SK-N-SH (cell line): ENCODE measurements at regions not wholly inside any gene's neighbourhood (a gene's known extent, or its start where the extent isn't known, plus 50 kb on each side); places are given as distances from the start of the nearest gene placed in this dataset.

Source experiments
- CTCF ChIA-PET: fragments of 300-600, 350-600 bp; formaldehyde crosslinking; extraction: SDS; loops from one replicate; lab custom pipeline; 2021; lab: Yijun Ruan, JAX
- POLR2A ChIA-PET: fragments of 350-600 bp; sonication (Branson Sonifier 250); formaldehyde crosslinking; extraction: SDS; loops from one replicate; lab custom pipeline; 2020; ENCODE audit warnings: antibody characterized with exemption, inconsistent platforms; lab: Yijun Ruan, JAX
- DNase-seq: peaks from one replicate; pipeline ENCODE4 v3.0.0; 2012
- H2AFZ ChIP-seq: fragments of 200-600 bp; sonication (generic); 2 replicates; pipeline ENCODE4 v1.8.1; 2016; ENCODE audit warnings: antibody characterized with exemption, mild to moderate bottlenecking, low read depth
- H3F3A ChIP-seq: fragments of 200-600 bp; sonication (generic); replicated peaks from 2 replicates; pipeline ENCODE3; 2016; ENCODE audit warnings: antibody characterized with exemption, mild to moderate bottlenecking; ENCODE audit not compliant: insufficient read depth
- H3K27ac ChIP-seq, 2 experiments: fragments of 200-500 bp in 1 of 2; fragments of 200-600 bp in 1 of 2; sonication (Bioruptor generic) in 1 of 2; sonication (generic), shearing (Covaris generic) in 1 of 2; 2 replicates each; pipeline versions ENCODE4 v1.5.1 to v1.6.1; 2014 to 2016; ENCODE audit warnings: low read depth in 2 of 2, inconsistent platforms in 1 of 2, low read length in 1 of 2, mild to moderate bottlenecking in 1 of 2, mixed read lengths in 1 of 2
- H3K27me3 ChIP-seq: fragments of 200-600 bp; sonication (generic), shearing (Covaris generic); 2 replicates; pipeline ENCODE4 v1.6.1; 2016; ENCODE audit warnings: mixed run types; ENCODE audit not compliant: insufficient read depth
- H3K36me3 ChIP-seq, 2 experiments: fragments of 200-500 bp in 1 of 2; fragments of 200-600 bp in 1 of 2; sonication (Bioruptor generic) in 1 of 2; sonication (generic) in 1 of 2; replicated peaks in 1 of 2; 2 replicates each; pipeline versions ENCODE3 to v1.5.1; 2014 to 2016; ENCODE audit warnings: low read length in 1 of 2, mild to moderate bottlenecking in 1 of 2; ENCODE audit not compliant: insufficient read depth in 2 of 2, control insufficient read depth in 1 of 2
- H3K4me1 ChIP-seq, 2 experiments: fragments of 200-500 bp in 1 of 2; fragments of 200-600 bp in 1 of 2; sonication (Bioruptor generic) in 1 of 2; sonication (generic), shearing (Covaris generic) in 1 of 2; 2 replicates each; pipeline versions ENCODE4 v1.5.1 to v1.6.1; 2014 to 2016; ENCODE audit warnings: low read depth in 1 of 2, low read length in 1 of 2, mixed run types in 1 of 2; ENCODE audit not compliant: insufficient read depth in 2 of 2, control insufficient read depth in 1 of 2
- H3K4me2 ChIP-seq: fragments of 200-600 bp; sonication (generic), shearing (Covaris generic); 2 replicates; pipeline ENCODE4 v1.6.1; 2017; ENCODE audit warnings: mixed run types
- H3K4me3 ChIP-seq, 2 experiments: fragments of 200-500 bp in 1 of 2; fragments of 200-600 bp in 1 of 2; sonication (Bioruptor generic) in 1 of 2; sonication (generic), shearing (Covaris generic) in 1 of 2; 2 replicates each; pipeline versions ENCODE4 v1.5.1 to v1.8.1; 2014 to 2016; ENCODE audit warnings: low read depth in 2 of 2, inconsistent platforms in 1 of 2, low read length in 1 of 2, mild to moderate bottlenecking in 1 of 2, mixed read lengths in 1 of 2, moderate library complexity in 1 of 2
- H3K79me2 ChIP-seq: fragments of 200-600 bp; sonication (generic); 2 replicates; pipeline ENCODE4 v1.8.1; 2017; ENCODE audit warnings: mild to moderate bottlenecking; ENCODE audit not compliant: insufficient read depth
- H3K9ac ChIP-seq: fragments of 200-600 bp; sonication (generic); 2 replicates; pipeline ENCODE4 v1.6.1; 2017; ENCODE audit warnings: mixed run types
- H3K9me2 ChIP-seq: fragments of 200-600 bp; sonication (generic); 2 replicates; pipeline ENCODE4 v1.6.1; 2017; ENCODE audit warnings: mixed run types
- H3K9me3 ChIP-seq: fragments of 200-600 bp; sonication (generic); 2 replicates; pipeline ENCODE4 v1.6.1; 2017; ENCODE audit warnings: mixed run types, mild to moderate bottlenecking, moderate library complexity
- H4K20me1 ChIP-seq: fragments of 200-600 bp; sonication (generic); 2 replicates; pipeline ENCODE4 v1.6.1; 2017; ENCODE audit warnings: mild to moderate bottlenecking, mixed run types; ENCODE audit not compliant: insufficient read depth
- CTCF ChIP-seq: fragments of 200-600 bp; sonication (generic); IDR thresholded peaks from 2 replicates; pipeline ENCODE4 v1.6.1; 2017; ENCODE audit warnings: antibody characterized with exemption, mild to moderate bottlenecking, moderate library complexity
- EP300 ChIP-seq, 2 experiments: IDR thresholded peaks; 2 replicates each; pipeline versions ENCODE4 v1.4.0 to v1.6.1; 2012; ENCODE audit warnings: borderline replicate concordance in 1 of 2, low read depth in 1 of 2, low read length in 1 of 2
- FOSL2 ChIP-seq: IDR thresholded peaks from 2 replicates; pipeline ENCODE4 v1.4.0; 2012; ENCODE audit warnings: low read depth, mild to moderate bottlenecking, moderate library complexity, borderline replicate concordance
- GABPA ChIP-seq: IDR thresholded peaks from 2 replicates; pipeline ENCODE4 v1.4.0; 2012; ENCODE audit warnings: low read depth, mild to moderate bottlenecking
- IRF3 ChIP-seq: fragments of 150-350 bp; IDR thresholded peaks from 2 replicates; pipeline ENCODE4 v1.6.1; 2016; ENCODE audit warnings: mild to moderate bottlenecking, low read depth, low read length
- MEF2A ChIP-seq: IDR thresholded peaks from 2 replicates; pipeline ENCODE4 v1.4.0; 2012; ENCODE audit warnings: low read depth, borderline replicate concordance
- NFIC ChIP-seq: IDR thresholded peaks from 2 replicates; pipeline ENCODE4 v1.4.0; 2012; ENCODE audit warnings: borderline replicate concordance
- NRF1 ChIP-seq: IDR thresholded peaks from 2 replicates; pipeline ENCODE4 v1.6.1; 2012; ENCODE audit warnings: low read depth, mild to moderate bottlenecking, low read length
- PBX3 ChIP-seq: IDR thresholded peaks from 2 replicates; pipeline ENCODE4; 2012
- POLR2AphosphoS5 ChIP-seq: IDR thresholded peaks from 2 replicates; pipeline ENCODE4 v1.6.1; 2012; ENCODE audit warnings: low read depth, low read length
- RAD21 ChIP-seq: IDR thresholded peaks from 2 replicates; pipeline ENCODE4 v1.6.1; 2012; ENCODE audit warnings: mild to moderate bottlenecking, low read length
- RCOR1 ChIP-seq: fragments of 150-350 bp; IDR thresholded peaks from 2 replicates; pipeline ENCODE4 v1.6.1; 2017; ENCODE audit warnings: antibody characterized with exemption, low read length
- RXRA ChIP-seq: IDR thresholded peaks from 2 replicates; pipeline ENCODE4 v1.4.0; 2012; ENCODE audit warnings: low read depth, mild to moderate bottlenecking, borderline replicate concordance
- USF2 ChIP-seq: fragments of 150-350 bp; IDR thresholded peaks from 2 replicates; pipeline ENCODE4 v1.6.1; 2017; ENCODE audit warnings: antibody characterized with exemption, low read length, low read depth, borderline replicate concordance
- YY1 ChIP-seq: IDR thresholded peaks from 2 replicates; pipeline ENCODE4 v1.4.0; 2012; ENCODE audit warnings: low read depth, mild to moderate bottlenecking
- ZBTB33 ChIP-seq: IDR thresholded peaks from 2 replicates; pipeline ENCODE4 v1.4.0; 2012; ENCODE audit warnings: low read depth, borderline replicate concordance
- WGBS: methylation state at CpG from one replicate; pipeline ENCODE4 v1.1.6; 2017; ENCODE audit warnings: low lambda C conversion rate; 5-methylcytosine and 5-hydroxymethylcytosine counted together

GRCh38 chr1:193707271-193708021 lies 521.0 kb upstream of the B3GALT2 start:
- no peak overlapping the region for H2AFZ ChIP-seq
- no peak for DNase-seq
- no peaks in the 10 kb centered on the region for H3K27me3 ChIP-seq
- ChIA-PET POLR2A (no interaction called here), CTCF (no interaction called here)
- H3K27ac ChIP-seq: no peak overlapping the region
- no peaks in the 10 kb centered on the region for H3K79me2 ChIP-seq
- no peaks in the 10 kb centered on the region for H3F3A ChIP-seq
- no peak overlapping the region for H3K4me3 ChIP-seq
- no peak overlapping the region for H3K4me2 ChIP-seq
- H3K36me3 ChIP-seq: no peaks in the 10 kb centered on the region
- H3K4me1 ChIP-seq: no peaks in the 10 kb centered on the region; a peak in 1 of 4 replicates
- H3K9ac ChIP-seq: no peak overlapping the region
- no peaks in the 10 kb centered on the region for H3K9me2 ChIP-seq
- TF ChIP-seq EP300 (IDR thresholded peaks at IDR 0.05; ENCODE audit: borderline replicate concordance in 1 of 2, low read depth in 1 of 2, low read length in 1 of 2): no peak
- no peak for TF ChIP-seq FOSL2
- TF ChIP-seq POLR2AphosphoS5: no peak
- TF ChIP-seq NRF1: no peak
- TF ChIP-seq MEF2A: no peak
- TF ChIP-seq GABPA: no peak
- no peak for TF ChIP-seq USF2
- TF ChIP-seq RAD21: no peak
- TF ChIP-seq YY1: no peak
- TF ChIP-seq ZBTB33: no peak
- no peak for TF ChIP-seq RXRA
- TF ChIP-seq RCOR1: no peak
- no peaks in the 10 kb centered on the region for H4K20me1 ChIP-seq
- WGBS: 41% methylated on average over 2 of the region's 2 CpGs
- H3K9me3 ChIP-seq: no peaks in the 10 kb centered on the region

GRCh38 chr1:193706766-193707165 lies 520.4 kb upstream of the B3GALT2 start:
- no peaks in the 10 kb centered on the region for H3K9me3 ChIP-seq
- no peaks in the 10 kb centered on the region for H3K36me3 ChIP-seq
- H3F3A ChIP-seq: no peaks in the 10 kb centered on the region
- no peaks in the 10 kb centered on the region for H3K9me2 ChIP-seq
- no peaks in the 10 kb centered on the region for H3K27me3 ChIP-seq
- H2AFZ ChIP-seq: no peak overlapping the region
- H3K9ac ChIP-seq: no peak overlapping the region
- H4K20me1 ChIP-seq: no peaks in the 10 kb centered on the region
- H3K4me2 ChIP-seq: no peak overlapping the region
- no peaks in the 10 kb centered on the region for H3K79me2 ChIP-seq
- H3K4me3 ChIP-seq: no peak overlapping the region
- no peak overlapping the region for H3K27ac ChIP-seq
- no peaks in the 10 kb centered on the region; a peak in 1 of 4 replicates for H3K4me1 ChIP-seq
- DNase-seq: no peak
- CTCF ChIA-PET: no interaction called here
- POLR2A ChIA-PET: no interaction called here
- no peak for TF ChIP-seq RCOR1
- no peak for TF ChIP-seq USF2
- TF ChIP-seq PBX3: no peak
- TF ChIP-seq YY1: no peak
- no peak for TF ChIP-seq NFIC
- TF ChIP-seq CTCF: no peak
- TF ChIP-seq RAD21: no peak
- no peak for TF ChIP-seq IRF3
